Mesothelial cell of epicardium (in vitro differentiated cells): ENCODE measurements at regions not wholly inside any gene's neighbourhood (a gene's known extent, or its start where the extent isn't known, plus 50 kb on each side); places are given as distances from the start of the nearest gene placed in this dataset.

Source experiments
- DNase-seq, 2 experiments: peaks; one replicate each; pipeline ENCODE4 v3.0.0; 2021; ENCODE audit warnings: low spot score in 2 of 2; ENCODE audit not compliant: unreplicated experiment in 2 of 2
- H3K27ac Mint-ChIP-seq: 2 replicates; pipeline ENCODE4 v1.8.0; 2021; ENCODE audit warnings: mixed read lengths
- H3K27me3 Mint-ChIP-seq: 2 replicates; pipeline ENCODE4 v1.8.0; 2021; ENCODE audit warnings: low read depth, mixed read lengths
- H3K36me3 Mint-ChIP-seq: 2 replicates; pipeline ENCODE4 v1.8.0; 2021; ENCODE audit warnings: mixed read lengths
- H3K4me1 Mint-ChIP-seq: 2 replicates; pipeline ENCODE4 v1.8.0; 2021; ENCODE audit warnings: mixed read lengths
- H3K4me3 Mint-ChIP-seq: 2 replicates; pipeline ENCODE4 v1.8.0; 2021; ENCODE audit warnings: mild to moderate bottlenecking, moderate library complexity, mixed read lengths
- H3K9me3 Mint-ChIP-seq: 2 replicates; pipeline ENCODE4 v1.8.0; 2021; ENCODE audit warnings: mixed read lengths
- TF ChIP-seq, protein P1 (sequence below): fragments of 200-600 bp; sonication (generic); IDR thresholded peaks from one replicate; pipeline ENCODE4 v1.5.0; 2021; ENCODE audit warnings: antibody characterized with exemption; ENCODE audit not compliant: unreplicated experiment

DNA sequence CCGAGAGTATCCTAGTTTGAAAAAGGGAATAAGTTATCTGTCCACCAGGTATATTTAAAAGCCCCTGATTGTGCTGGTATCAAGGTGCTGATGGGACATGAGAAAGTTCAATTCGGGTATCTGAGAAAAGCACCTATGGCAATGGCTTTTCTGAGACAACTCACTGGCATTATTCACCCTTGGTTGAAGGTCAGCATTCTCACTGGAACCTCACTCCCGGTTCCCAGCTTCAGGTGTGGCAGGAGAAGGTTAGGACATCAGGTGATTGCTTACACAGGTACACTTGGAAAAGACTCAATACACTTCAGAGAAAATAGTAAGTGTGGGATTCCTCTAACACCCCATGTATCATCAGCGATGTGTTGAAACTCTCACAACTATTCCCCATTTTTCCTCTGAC is 643.1 kb downstream of the INHBA start:
- peaks cover 9% of the 10 kb centered on the region for H3K9me3 Mint-ChIP-seq
- peaks cover 5% of the 10 kb centered on the region for H3K4me1 Mint-ChIP-seq
- H3K27ac Mint-ChIP-seq = no peak overlapping the region
- no peaks in the 10 kb centered on the region for H3K36me3 Mint-ChIP-seq
- no peak for DNase-seq
- no peak overlapping the region for H3K4me3 Mint-ChIP-seq
- TF ChIP-seq, protein P1, sequence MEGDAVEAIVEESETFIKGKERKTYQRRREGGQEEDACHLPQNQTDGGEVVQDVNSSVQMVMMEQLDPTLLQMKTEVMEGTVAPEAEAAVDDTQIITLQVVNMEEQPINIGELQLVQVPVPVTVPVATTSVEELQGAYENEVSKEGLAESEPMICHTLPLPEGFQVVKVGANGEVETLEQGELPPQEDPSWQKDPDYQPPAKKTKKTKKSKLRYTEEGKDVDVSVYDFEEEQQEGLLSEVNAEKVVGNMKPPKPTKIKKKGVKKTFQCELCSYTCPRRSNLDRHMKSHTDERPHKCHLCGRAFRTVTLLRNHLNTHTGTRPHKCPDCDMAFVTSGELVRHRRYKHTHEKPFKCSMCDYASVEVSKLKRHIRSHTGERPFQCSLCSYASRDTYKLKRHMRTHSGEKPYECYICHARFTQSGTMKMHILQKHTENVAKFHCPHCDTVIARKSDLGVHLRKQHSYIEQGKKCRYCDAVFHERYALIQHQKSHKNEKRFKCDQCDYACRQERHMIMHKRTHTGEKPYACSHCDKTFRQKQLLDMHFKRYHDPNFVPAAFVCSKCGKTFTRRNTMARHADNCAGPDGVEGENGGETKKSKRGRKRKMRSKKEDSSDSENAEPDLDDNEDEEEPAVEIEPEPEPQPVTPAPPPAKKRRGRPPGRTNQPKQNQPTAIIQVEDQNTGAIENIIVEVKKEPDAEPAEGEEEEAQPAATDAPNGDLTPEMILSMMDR = no peak
- no peaks in the 10 kb centered on the region for H3K27me3 Mint-ChIP-seq

DNA sequence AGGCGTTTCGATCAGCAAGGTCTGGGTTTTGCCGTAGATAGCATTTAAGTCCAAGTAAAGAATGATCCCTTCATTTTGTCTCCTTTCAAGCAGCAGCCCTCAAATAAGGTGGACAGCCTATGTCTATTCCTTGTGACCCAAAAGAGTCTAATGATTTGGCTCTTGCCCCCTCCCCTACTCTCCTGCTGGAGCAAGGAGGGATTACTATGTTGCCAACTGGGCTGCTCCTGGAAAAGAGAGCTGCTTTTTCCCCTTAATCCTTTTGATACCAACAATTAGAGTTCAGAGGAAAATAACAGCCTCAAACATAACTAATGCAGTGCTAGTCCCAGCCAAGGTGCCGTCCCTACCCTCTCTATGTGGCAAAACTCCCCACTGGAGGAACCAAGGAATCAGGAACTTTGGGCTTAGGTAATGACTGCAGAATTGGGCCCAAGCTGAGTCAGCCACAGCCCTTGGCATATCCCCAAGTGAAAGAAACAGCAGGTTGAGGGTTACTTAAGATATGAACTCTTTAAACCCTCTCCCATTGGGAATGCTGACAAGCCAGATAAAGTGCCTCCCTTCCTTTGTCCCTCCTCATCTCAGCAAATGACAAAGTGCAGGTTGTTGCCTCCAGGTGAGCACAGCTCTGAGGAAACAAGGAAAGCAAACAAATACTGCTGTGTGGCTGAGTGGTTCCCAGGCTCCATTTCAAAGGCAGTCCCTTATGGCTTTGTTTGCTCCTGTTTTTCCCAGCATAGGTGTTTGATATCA is 643.7 kb downstream of the INHBA start:
- Mint-ChIP-seq H3K4me3 (no peak overlapping the region), H3K9me3 (peaks cover 9% of the 10 kb centered on the region), H3K27me3 (no peaks in the 10 kb centered on the region), H3K4me1 (peaks cover 5% of the 10 kb centered on the region), H3K27ac (no peak overlapping the region), H3K36me3 (no peaks in the 10 kb centered on the region)
- DNase-seq = no peak
- TF ChIP-seq, protein P1 = no peak

DNA sequence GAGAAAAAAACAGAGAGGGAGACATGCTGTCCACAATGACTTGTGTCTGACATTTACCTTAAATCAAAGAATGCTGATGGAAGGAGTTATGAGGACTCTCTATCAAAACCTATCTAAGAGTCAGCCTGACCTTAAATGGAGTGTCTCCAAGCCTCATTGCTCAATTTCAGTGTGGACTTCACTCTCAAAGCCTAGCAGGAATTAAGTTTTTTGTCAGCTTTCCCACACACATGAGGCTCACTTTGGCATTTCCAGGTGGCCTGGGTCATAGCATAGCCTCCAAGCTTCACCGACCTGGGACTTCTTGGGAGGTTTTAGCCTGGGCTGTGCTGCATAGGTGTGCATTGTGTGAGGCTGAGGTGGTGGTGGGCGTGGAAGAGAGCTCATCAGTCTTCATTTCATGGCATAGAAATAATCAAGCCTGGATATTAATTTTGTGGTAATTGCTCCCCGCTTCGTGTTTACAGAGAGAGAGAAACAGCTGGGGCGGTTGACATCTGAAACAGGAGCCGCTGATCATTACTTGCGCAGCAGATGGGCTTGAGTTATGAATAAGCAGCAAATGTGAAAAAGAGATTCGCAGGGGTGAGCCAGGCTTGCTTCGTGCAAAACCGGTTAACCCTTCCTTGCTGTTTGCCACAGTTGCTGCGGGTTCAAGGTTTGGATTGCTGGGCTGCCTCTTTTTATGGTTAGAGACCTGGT is 647.8 kb downstream of the INHBA start:
- Mint-ChIP-seq H3K4me3 (no peak overlapping the region), H3K4me1 (peaks cover 19% of the 10 kb centered on the region), H3K9me3 (peaks cover 9% of the 10 kb centered on the region), H3K36me3 (no peaks in the 10 kb centered on the region), H3K27me3 (no peaks in the 10 kb centered on the region), H3K27ac (no peak overlapping the region)
- DNase-seq = no peak
- TF ChIP-seq, protein P1 = no peak

DNA sequence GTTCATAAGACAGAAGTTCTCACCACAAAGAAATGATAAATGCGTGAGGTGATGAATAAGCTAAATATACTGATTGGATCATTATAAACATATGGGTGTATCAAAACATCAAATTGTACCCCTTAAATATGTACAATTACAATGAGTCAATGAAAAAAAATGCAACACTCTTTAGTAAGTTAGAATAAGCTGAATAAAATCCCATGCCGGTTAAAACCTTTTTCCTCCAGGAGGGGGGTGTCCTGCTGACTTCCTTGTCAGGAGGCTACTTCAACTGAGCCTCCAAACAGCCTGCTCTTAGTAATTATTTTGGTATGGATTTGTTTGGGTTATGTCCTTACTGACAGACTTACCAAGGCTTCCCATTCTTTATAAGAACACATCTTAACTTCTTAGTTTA is 649.1 kb downstream of the INHBA start:
- H3K4me3 Mint-ChIP-seq = no peak overlapping the region
- DNase-seq = no peak
- H3K27ac Mint-ChIP-seq = no peak overlapping the region
- no peaks in the 10 kb centered on the region for H3K27me3 Mint-ChIP-seq
- H3K36me3 Mint-ChIP-seq = no peaks in the 10 kb centered on the region
- H3K9me3 Mint-ChIP-seq = peaks cover 9% of the 10 kb centered on the region
- H3K4me1 Mint-ChIP-seq = peaks cover 19% of the 10 kb centered on the region
- TF ChIP-seq, protein P1 = no peak

DNA sequence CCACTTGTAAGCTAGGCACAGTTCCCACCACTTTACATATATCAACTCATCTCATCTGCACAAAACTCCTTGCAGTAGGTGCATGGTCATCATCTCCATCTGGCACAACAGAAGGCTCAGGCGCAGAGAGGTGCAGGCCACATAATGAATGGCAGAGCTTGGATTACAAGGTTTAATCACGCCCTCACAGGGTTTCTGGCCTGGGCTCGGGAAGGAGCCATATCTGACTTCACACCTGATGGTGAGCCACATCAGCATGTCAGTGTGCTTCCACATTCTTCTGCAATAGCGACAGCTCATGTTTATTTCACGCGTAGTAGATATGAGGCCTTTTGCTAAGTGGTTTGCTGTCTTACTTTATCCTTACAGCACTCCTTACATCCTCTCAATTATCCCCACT is 650.2 kb downstream of the INHBA start:
- no peak for DNase-seq
- TF ChIP-seq, protein P1 = no peak
- H3K4me1 Mint-ChIP-seq = peaks cover 21% of the 10 kb centered on the region
- H3K4me3 Mint-ChIP-seq = no peak overlapping the region
- peaks cover 3% of the 10 kb centered on the region for H3K9me3 Mint-ChIP-seq
- H3K27me3 Mint-ChIP-seq = no peaks in the 10 kb centered on the region
- H3K27ac Mint-ChIP-seq = no peak overlapping the region
- H3K36me3 Mint-ChIP-seq = no peaks in the 10 kb centered on the region
